Endothelial cell (in vitro differentiated cells): ENCODE measurements at regions not wholly inside any gene's neighbourhood (a gene's known extent, or its start where the extent isn't known, plus 50 kb on each side); places are given as distances from the start of the nearest gene placed in this dataset.

Experiments
- DNase-seq: peaks from one replicate; pipeline ENCODE4 v3.0.0; 2021; ENCODE audit warnings: low spot score
- H3K27ac Mint-ChIP-seq: one replicate; pipeline ENCODE4 v1.8.0; 2021; ENCODE audit warnings: mixed read lengths, inconsistent platforms; ENCODE audit not compliant: unreplicated experiment
- H3K27me3 Mint-ChIP-seq: one replicate; pipeline ENCODE4 v1.8.0; 2021; ENCODE audit warnings: mild to moderate bottlenecking, moderate library complexity, mixed read lengths, inconsistent platforms; ENCODE audit not compliant: unreplicated experiment
- H3K36me3 Mint-ChIP-seq: one replicate; pipeline ENCODE4 v1.8.0; 2021; ENCODE audit warnings: mild to moderate bottlenecking, low read depth, mixed read lengths, inconsistent platforms; ENCODE audit not compliant: unreplicated experiment
- H3K4me1 Mint-ChIP-seq: one replicate; pipeline ENCODE4 v1.8.0; 2021; ENCODE audit warnings: mild to moderate bottlenecking, mixed read lengths, inconsistent platforms; ENCODE audit not compliant: unreplicated experiment
- H3K4me3 Mint-ChIP-seq: one replicate; pipeline ENCODE4 v1.8.0; 2021; ENCODE audit warnings: mild to moderate bottlenecking, mixed read lengths, inconsistent platforms; ENCODE audit not compliant: unreplicated experiment
- H3K9me3 Mint-ChIP-seq: one replicate; pipeline ENCODE4 v1.8.0; 2021; ENCODE audit warnings: mixed read lengths, inconsistent platforms; ENCODE audit not compliant: unreplicated experiment
- CTCF ChIP-seq: fragments of 200-600 bp; sonication (generic); IDR thresholded peaks from one replicate; pipeline ENCODE4 v1.5.0; 2021; ENCODE audit warnings: antibody characterized with exemption; ENCODE audit not compliant: unreplicated experiment

- no peak overlapping the region for H3K27ac Mint-ChIP-seq
- DNase-seq, result no peak
- no peak overlapping the region for H3K4me3 Mint-ChIP-seq
- no peak for TF ChIP-seq CTCF
- no peaks in the 10 kb centered on the region for H3K9me3 Mint-ChIP-seq
- no peaks in the 10 kb centered on the region for H3K36me3 Mint-ChIP-seq
- H3K4me1 Mint-ChIP-seq, result peaks cover 3% of the 10 kb centered on the region
- no peaks in the 10 kb centered on the region for H3K27me3 Mint-ChIP-seq
Observed at GRCh38 chr13:67614579-67614978, 384.4 kb upstream of the PCDH9 start.

GRCh38 chr13:67614013-67614412 lies 383.9 kb upstream of the PCDH9 start:
- DNase-seq, result no peak
- Mint-ChIP-seq H3K27me3 (no peaks in the 10 kb centered on the region), H3K27ac (no peak overlapping the region), H3K36me3 (no peaks in the 10 kb centered on the region), H3K4me3 (no peak overlapping the region), H3K9me3 (no peaks in the 10 kb centered on the region), H3K4me1 (peaks cover 3% of the 10 kb centered on the region)
- no peak for TF ChIP-seq CTCF

DNA sequence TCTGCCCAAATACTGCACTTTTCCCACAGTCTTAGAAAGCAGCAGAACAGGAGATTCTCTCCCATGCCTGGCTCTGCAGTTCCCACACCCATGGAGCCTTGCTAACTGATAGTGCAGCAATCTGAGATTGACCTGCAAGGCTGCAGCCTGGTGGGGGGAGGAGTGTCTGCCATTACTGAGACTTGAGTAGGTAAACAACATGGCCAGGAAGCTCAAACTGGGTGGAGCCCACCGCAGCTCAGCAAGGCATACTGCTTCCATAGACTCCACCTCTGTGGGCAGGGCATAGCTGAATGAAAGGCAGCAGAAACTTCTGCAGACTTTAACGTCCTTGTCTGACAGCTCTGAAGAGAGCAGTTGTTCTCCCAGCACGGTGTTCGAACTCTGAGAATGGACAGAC lies 358.5 kb upstream of the PCDH9 start:
- Mint-ChIP-seq H3K27ac (no peak overlapping the region), H3K4me3 (no peak overlapping the region), H3K36me3 (no peaks in the 10 kb centered on the region), H3K4me1 (no peaks in the 10 kb centered on the region), H3K27me3 (peaks cover 2% of the 10 kb centered on the region), H3K9me3 (no peaks in the 10 kb centered on the region)
- TF ChIP-seq CTCF, result no peak
- no peak for DNase-seq

DNA sequence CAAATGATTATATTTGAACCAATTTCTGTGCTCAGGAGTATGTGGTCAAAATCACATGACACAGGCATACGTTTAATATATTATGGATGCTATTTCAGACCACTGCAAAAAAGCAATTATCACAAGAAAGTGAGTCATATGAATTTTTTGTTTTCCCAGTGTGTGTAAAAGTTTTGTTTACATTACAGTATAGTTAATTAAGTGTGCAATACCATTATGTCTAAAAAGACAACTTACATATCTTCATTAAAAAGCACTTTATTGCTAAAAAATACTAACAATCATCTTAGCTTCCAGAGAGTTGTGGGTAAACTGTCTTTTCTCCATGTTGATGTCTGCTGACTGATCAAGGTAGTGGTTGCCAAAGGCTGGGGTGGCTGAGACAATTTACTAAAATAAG lies 347.2 kb upstream of the PCDH9 start:
- no peaks in the 10 kb centered on the region for H3K9me3 Mint-ChIP-seq
- no peak for TF ChIP-seq CTCF
- H3K27me3 Mint-ChIP-seq, result no peaks in the 10 kb centered on the region
- no peaks in the 10 kb centered on the region for H3K4me1 Mint-ChIP-seq
- H3K4me3 Mint-ChIP-seq, result no peak overlapping the region
- no peak overlapping the region for H3K27ac Mint-ChIP-seq
- DNase-seq, result no peak
- H3K36me3 Mint-ChIP-seq, result no peaks in the 10 kb centered on the region

DNA sequence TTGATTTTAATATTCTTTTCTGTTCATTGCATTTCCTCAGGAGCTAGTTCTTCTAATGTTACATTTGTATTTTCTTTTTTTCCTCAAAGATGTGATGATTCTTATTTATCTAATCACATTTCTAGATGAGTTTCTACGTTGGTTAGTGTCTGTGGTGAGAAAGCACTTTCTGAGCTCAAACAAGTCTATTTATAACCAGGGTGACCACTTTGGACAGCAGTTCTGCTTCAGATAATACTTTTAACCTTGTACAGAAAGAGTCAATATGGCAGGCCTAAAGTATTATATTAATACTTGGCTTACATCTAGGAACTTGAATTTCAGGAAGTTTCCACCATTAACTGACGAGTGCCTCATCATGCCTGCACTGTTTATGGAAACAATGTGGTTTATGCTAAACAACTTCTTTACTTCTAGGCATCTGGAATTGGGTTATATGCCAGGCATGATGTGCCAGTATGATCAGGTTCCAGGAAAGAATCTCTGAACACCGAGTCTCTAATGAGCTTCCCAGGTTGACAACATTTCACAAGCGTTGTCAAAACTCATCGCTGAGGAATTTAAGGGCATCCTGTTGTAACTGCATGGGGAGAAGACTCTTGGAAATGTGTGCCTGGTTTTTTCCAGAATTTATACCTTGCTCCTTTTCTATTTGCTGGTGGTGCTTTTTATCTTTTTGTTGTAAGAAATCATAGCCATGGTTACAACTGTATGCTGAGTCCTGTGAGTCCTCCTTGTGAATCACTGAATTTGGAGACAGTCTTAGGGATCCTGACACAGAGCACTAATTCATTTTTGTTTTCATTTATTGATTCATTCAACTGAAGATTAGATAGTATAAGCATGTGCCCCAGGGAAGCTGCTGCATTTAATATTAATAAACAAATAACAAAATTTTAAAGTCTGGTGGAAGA lies 344.4 kb upstream of the PCDH9 start:
- Mint-ChIP-seq H3K27ac (no peak overlapping the region), H3K27me3 (no peaks in the 10 kb centered on the region), H3K9me3 (no peaks in the 10 kb centered on the region), H3K4me1 (no peaks in the 10 kb centered on the region), H3K4me3 (no peak overlapping the region), H3K36me3 (no peaks in the 10 kb centered on the region)
- TF ChIP-seq CTCF, result no peak
- no peak for DNase-seq
